Endodermal cell (in vitro differentiated cells): ENCODE measurements at regions not wholly inside any gene's neighbourhood (a gene's known extent, or its start where the extent isn't known, plus 50 kb on each side); places are given as distances from the start of the nearest gene placed in this dataset.

Experiments used
- DNase-seq: peaks from one replicate; pipeline ENCODE4 v3.0.0-alpha.2; 2017
- H3K27ac ChIP-seq: 2 replicates; pipeline ENCODE4 v1.5.1; 2013; ENCODE audit warnings: mild to moderate bottlenecking, low read depth, low read length, moderate library complexity
- H3K27me3 ChIP-seq: 2 replicates; pipeline ENCODE4 v1.6.1; 2013; ENCODE audit warnings: mild to moderate bottlenecking, low read length, moderate library complexity; ENCODE audit not compliant: insufficient read depth, control insufficient read depth, poor library complexity, severe bottlenecking
- H3K36me3 ChIP-seq: 2 replicates; pipeline ENCODE4 v1.7.0; 2013; ENCODE audit warnings: mild to moderate bottlenecking, low read length, moderate library complexity; ENCODE audit not compliant: control insufficient read depth, insufficient read depth
- H3K4me1 ChIP-seq: one replicate; pipeline ENCODE4 v1.7.0; 2013; ENCODE audit warnings: low read length; ENCODE audit not compliant: control insufficient read depth, insufficient read depth
- H3K4me3 ChIP-seq: 2 replicates; pipeline ENCODE4 v1.5.1; 2013; ENCODE audit warnings: mild to moderate bottlenecking, low read length, moderate library complexity
- H3K9ac ChIP-seq: 2 replicates; pipeline ENCODE4 v1.6.1; 2013; ENCODE audit warnings: mild to moderate bottlenecking, low read length, moderate library complexity; ENCODE audit not compliant: poor library complexity, severe bottlenecking; ENCODE audit errors: extremely low read depth
- H3K9me3 ChIP-seq: 2 replicates; pipeline ENCODE4 v1.6.1; 2013; ENCODE audit warnings: mild to moderate bottlenecking, low read length, moderate library complexity; ENCODE audit not compliant: control insufficient read depth
- H3K27ac Mint-ChIP-seq: 2 replicates; pipeline ENCODE4 v1.8.0; 2020; ENCODE audit warnings: mixed read lengths
- H3K27me3 Mint-ChIP-seq: 2 replicates; pipeline ENCODE4 v1.8.0; 2021; ENCODE audit warnings: mild to moderate bottlenecking, mixed read lengths; ENCODE audit not compliant: insufficient read depth
- H3K36me3 Mint-ChIP-seq: 2 replicates; pipeline ENCODE4 v1.8.0; 2020; ENCODE audit warnings: low read depth, mixed read lengths
- H3K4me1 Mint-ChIP-seq: 2 replicates; pipeline ENCODE4 v1.8.0; 2020; ENCODE audit warnings: mixed read lengths
- H3K4me3 Mint-ChIP-seq: 2 replicates; pipeline ENCODE4 v1.8.0; 2020; ENCODE audit warnings: mild to moderate bottlenecking, moderate library complexity, mixed read lengths
- H3K9me3 Mint-ChIP-seq: 2 replicates; pipeline ENCODE4 v1.8.0; 2020; ENCODE audit warnings: mild to moderate bottlenecking, mixed read lengths
- CTCF ChIP-seq: fragments of 200-600 bp; sonication (generic); conservative IDR thresholded peaks from 2 replicates; pipeline ENCODE4 v1.5.0; 2021; ENCODE audit warnings: antibody characterized with exemption, mild to moderate bottlenecking
- WGBS, 2 experiments: methylation state at CpG; one replicate each; pipeline versions ENCODE4 v1.1.5 to v1.1.7; 2013; ENCODE audit warnings: missing lambda C conversion rate in 2 of 2, mixed read lengths in 1 of 2; ENCODE audit not compliant: insufficient coverage in 1 of 2, insufficient read length in 1 of 2; 5-methylcytosine and 5-hydroxymethylcytosine counted together

- no peak for DNase-seq
- Histone ChIP-seq H3K4me3 (no peak overlapping the region), H3K27me3 (no peaks in the 10 kb centered on the region), H3K9ac (no peak overlapping the region), H3K4me1 (peaks cover 9% of the 10 kb centered on the region), H3K27ac (no peak overlapping the region), H3K9me3 (peaks cover 5% of the 10 kb centered on the region), H3K36me3 (no peaks in the 10 kb centered on the region)
- H3K4me1 Mint-ChIP-seq = peaks cover 7% of the 10 kb centered on the region
- no peaks in the 10 kb centered on the region for H3K9me3 Mint-ChIP-seq
- H3K27me3 Mint-ChIP-seq = no peaks in the 10 kb centered on the region
- TF ChIP-seq CTCF = no peak
- no peak overlapping the region for H3K4me3 Mint-ChIP-seq
- no peaks in the 10 kb centered on the region for H3K36me3 Mint-ChIP-seq
- WGBS, 2 experiments = 81 to 100% methylated on average over 1 of the region's 1 CpG
- no peak overlapping the region for H3K27ac Mint-ChIP-seq
Observed at GRCh38 chr5:72046106-72046505, 61.2 kb upstream of the MAP1B start.

GRCh38 chr5:72055636-72056035, 51.6 kb upstream of the MAP1B start:
- no peak overlapping the region for H3K27ac Mint-ChIP-seq
- Histone ChIP-seq H3K4me1 (peaks cover 8% of the 10 kb centered on the region), H3K27ac (no peak overlapping the region), H3K9ac (no peak overlapping the region), H3K36me3 (no peaks in the 10 kb centered on the region), H3K4me3 (no peak overlapping the region), H3K9me3 (no peaks in the 10 kb centered on the region), H3K27me3 (no peaks in the 10 kb centered on the region)
- H3K4me3 Mint-ChIP-seq = no peak overlapping the region
- peaks cover 26% of the 10 kb centered on the region for H3K4me1 Mint-ChIP-seq
- no peaks in the 10 kb centered on the region for H3K36me3 Mint-ChIP-seq
- H3K27me3 Mint-ChIP-seq = no peaks in the 10 kb centered on the region
- no peak for TF ChIP-seq CTCF
- WGBS, 2 experiments = 92 to 100% methylated on average over 1 of the region's 1 CpG
- peaks cover 12% of the 10 kb centered on the region for H3K9me3 Mint-ChIP-seq
- DNase-seq = no peak
